ENCODE measurements at regions not wholly inside any gene's neighbourhood (a gene's known extent, or its start where the extent isn't known, plus 50 kb on each side); places are given as distances from the start of the nearest gene placed in this dataset.

- no peak for DNase-seq (ENCODE audit: low read depth)
- no peak overlapping the region for H3K4me3 ChIP-seq (ENCODE audit: low read depth, low read length)
- TF ChIP-seq POLR2A (IDR thresholded peaks at IDR 0.05; ENCODE audit: extremely low read depth, insufficient read length) (no peak), MYC (IDR thresholded peaks at IDR 0.05; ENCODE audit: low read depth, low read length) (no peak), CTCF (IDR thresholded peaks at IDR 0.05; ENCODE audit: low read depth, low read length) (no peak)
- TF ChIP-seq, protein P1, sequence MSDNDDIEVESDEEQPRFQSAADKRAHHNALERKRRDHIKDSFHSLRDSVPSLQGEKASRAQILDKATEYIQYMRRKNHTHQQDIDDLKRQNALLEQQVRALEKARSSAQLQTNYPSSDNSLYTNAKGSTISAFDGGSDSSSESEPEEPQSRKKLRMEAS (IDR thresholded peaks at IDR 0.05; ENCODE audit: low read depth, low read length) = no peak
Observed at GRCh38 chr14:80427101-80427500, 215.8 kb upstream of the DIO2 start.

GRCh38 chr14:80426683-80427082 is 215.4 kb upstream of the DIO2 start:
- no peak overlapping the region for H3K4me3 ChIP-seq (ENCODE audit: low read depth, low read length)
- no peak for DNase-seq (ENCODE audit: low read depth)
- no peak for TF ChIP-seq CTCF (IDR thresholded peaks at IDR 0.05; ENCODE audit: low read depth, low read length)
- no peak for TF ChIP-seq MYC (IDR thresholded peaks at IDR 0.05; ENCODE audit: low read depth, low read length)
- no peak for TF ChIP-seq POLR2A (IDR thresholded peaks at IDR 0.05; ENCODE audit: extremely low read depth, insufficient read length)
- TF ChIP-seq, protein P1 (IDR thresholded peaks at IDR 0.05; ENCODE audit: low read depth, low read length) = no peak

DNA sequence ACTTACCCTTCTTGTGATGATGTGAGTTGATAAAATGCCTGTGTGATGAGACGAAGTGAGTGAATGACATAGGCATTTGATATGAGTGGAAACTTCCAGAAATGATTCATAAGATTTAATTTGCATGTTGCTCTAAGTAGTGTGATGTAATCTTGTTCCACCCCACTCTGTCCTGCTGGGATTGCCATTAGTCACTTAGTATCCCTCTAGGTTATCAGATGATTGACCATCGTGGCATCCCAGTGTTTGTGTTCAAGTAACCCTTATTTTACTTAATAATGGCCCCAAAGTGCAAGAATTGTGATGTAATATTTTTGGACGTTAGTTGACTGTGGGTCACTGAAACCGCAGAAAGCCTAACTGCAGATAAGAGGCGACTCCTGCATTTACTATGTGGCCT is 214.4 kb upstream of the DIO2 start:
- no peak overlapping the region for H3K4me3 ChIP-seq (ENCODE audit: low read depth, low read length)
- TF ChIP-seq CTCF (IDR thresholded peaks at IDR 0.05; ENCODE audit: low read depth, low read length) (no peak), POLR2A (IDR thresholded peaks at IDR 0.05; ENCODE audit: extremely low read depth, insufficient read length) (no peak), MYC (IDR thresholded peaks at IDR 0.05; ENCODE audit: low read depth, low read length) (no peak)
- TF ChIP-seq, protein P1 (IDR thresholded peaks at IDR 0.05; ENCODE audit: low read depth, low read length) = no peak
- DNase-seq (ENCODE audit: low read depth) = no peak

- TF ChIP-seq MYC (IDR thresholded peaks at IDR 0.05; ENCODE audit: low read depth, low read length) = no peak
- no peak for TF ChIP-seq POLR2A (IDR thresholded peaks at IDR 0.05; ENCODE audit: extremely low read depth, insufficient read length)
- no peak for DNase-seq (ENCODE audit: low read depth)
Observed at GRCh38 chr14:80419769-80420168, 208.5 kb upstream of the DIO2 start.

DNA sequence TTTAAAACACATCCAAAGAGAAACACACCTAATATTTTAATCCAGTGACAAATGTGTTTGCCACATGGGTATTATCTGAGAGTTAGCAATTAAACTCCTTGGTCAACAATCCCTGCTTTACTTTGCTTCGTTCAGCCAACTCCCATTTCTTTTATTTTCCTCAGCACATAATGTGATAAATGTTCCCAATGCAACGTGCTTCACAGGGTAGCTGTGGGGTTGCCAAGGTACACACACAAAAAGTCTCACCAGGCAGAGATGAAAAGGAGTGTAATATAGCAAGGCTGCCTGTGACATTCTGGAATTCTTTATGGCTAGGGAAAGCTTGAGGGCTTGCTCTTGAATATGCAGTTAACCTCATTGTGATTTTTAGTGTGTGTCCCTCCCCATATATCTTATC is 208.0 kb upstream of the DIO2 start:
- TF ChIP-seq MYC (IDR thresholded peaks at IDR 0.05; ENCODE audit: low read depth, low read length) (no peak), CTCF (IDR thresholded peaks at IDR 0.05; ENCODE audit: low read depth, low read length) (no peak)
- DNase-seq (ENCODE audit: low read depth) = no peak
- no peak overlapping the region for H3K4me3 ChIP-seq (ENCODE audit: low read depth, low read length)

More at GRCh38 chr14:80419769-80420168, 208.5 kb upstream of the DIO2 start:
- H3K4me3 ChIP-seq (ENCODE audit: low read depth, low read length) = no peak overlapping the region

DNA sequence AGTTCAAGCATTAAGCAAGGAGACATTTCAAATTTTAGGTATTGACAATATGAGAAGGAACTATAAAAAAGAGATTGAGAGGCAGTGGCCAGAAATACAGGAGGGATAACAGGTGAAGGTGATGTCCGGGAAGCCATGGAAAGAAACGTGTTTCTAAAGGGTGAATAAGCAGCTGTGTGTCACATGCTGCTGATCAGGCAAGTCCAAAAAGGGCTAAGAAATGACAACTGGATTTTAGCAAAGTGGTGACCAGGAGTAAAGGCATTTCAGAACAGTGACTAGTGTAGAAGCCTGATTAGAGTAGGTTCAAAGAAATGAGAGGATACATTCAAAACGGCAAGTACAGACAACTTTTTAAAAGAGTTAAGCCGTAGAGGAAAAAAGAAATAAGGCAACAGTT is 204.3 kb upstream of the DIO2 start:
- DNase-seq (ENCODE audit: low read depth) = no peak
- TF ChIP-seq CTCF (IDR thresholded peaks at IDR 0.05; ENCODE audit: low read depth, low read length) (no peak), MYC (IDR thresholded peaks at IDR 0.05; ENCODE audit: low read depth, low read length) (no peak), POLR2A (IDR thresholded peaks at IDR 0.05; ENCODE audit: extremely low read depth, insufficient read length) (no peak)
- TF ChIP-seq, protein P1 (IDR thresholded peaks at IDR 0.05; ENCODE audit: low read depth, low read length) = no peak
- H3K4me3 ChIP-seq (ENCODE audit: low read depth, low read length) = no peak overlapping the region
